ENCODE measurements at regions not wholly inside any gene's neighbourhood (a gene's known extent, or its start where the extent isn't known, plus 50 kb on each side); places are given as distances from the start of the nearest gene placed in this dataset.

DNA sequence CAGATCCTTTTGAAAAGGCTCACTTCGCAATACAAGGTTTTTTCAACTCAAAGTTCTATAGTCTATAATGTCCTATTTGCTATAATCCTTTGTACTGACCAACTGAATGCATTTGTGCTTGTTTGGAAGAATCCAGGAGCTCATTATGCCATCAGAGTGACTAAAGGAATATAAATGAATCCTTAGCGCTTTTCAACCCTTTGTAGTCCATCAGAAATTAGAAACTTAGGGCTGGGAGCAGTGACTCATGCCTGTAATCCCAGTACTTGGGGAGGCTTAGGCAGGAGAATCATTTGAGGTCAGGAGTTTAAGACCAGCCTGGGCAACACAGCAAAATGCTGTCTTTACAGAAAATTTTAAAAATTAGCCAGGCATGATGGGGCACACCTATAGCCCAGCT is 330.2 kb upstream of the CHAC2 start:
- DNase-seq (ENCODE audit: low spot score) (no peak), ATAC-seq (no peak)
- no peak overlapping the region for H3K4me2 ChIP-seq
- peaks cover 9% of the 10 kb centered on the region for H3K9me2 ChIP-seq (ENCODE audit: insufficient read depth)
- H3K4me3 ChIP-seq = no peak overlapping the region
- no peaks in the 10 kb centered on the region for H3K36me3 ChIP-seq (ENCODE audit: insufficient read depth)
- H2AFZ ChIP-seq = no peak overlapping the region
- H3K4me1 ChIP-seq (ENCODE audit: insufficient read depth) = peaks cover 37% of the 10 kb centered on the region
- no peaks in the 10 kb centered on the region for H4K20me1 ChIP-seq (replicated peaks; ENCODE audit: insufficient read depth)
- H3K4me3 Mint-ChIP-seq = no peak overlapping the region
- H3K36me3 Mint-ChIP-seq (ENCODE audit: low read depth) = no peaks in the 10 kb centered on the region
- no peaks in the 10 kb centered on the region for H3K79me2 ChIP-seq (replicated peaks; ENCODE audit: insufficient read depth)
- TF ChIP-seq, protein P1, sequence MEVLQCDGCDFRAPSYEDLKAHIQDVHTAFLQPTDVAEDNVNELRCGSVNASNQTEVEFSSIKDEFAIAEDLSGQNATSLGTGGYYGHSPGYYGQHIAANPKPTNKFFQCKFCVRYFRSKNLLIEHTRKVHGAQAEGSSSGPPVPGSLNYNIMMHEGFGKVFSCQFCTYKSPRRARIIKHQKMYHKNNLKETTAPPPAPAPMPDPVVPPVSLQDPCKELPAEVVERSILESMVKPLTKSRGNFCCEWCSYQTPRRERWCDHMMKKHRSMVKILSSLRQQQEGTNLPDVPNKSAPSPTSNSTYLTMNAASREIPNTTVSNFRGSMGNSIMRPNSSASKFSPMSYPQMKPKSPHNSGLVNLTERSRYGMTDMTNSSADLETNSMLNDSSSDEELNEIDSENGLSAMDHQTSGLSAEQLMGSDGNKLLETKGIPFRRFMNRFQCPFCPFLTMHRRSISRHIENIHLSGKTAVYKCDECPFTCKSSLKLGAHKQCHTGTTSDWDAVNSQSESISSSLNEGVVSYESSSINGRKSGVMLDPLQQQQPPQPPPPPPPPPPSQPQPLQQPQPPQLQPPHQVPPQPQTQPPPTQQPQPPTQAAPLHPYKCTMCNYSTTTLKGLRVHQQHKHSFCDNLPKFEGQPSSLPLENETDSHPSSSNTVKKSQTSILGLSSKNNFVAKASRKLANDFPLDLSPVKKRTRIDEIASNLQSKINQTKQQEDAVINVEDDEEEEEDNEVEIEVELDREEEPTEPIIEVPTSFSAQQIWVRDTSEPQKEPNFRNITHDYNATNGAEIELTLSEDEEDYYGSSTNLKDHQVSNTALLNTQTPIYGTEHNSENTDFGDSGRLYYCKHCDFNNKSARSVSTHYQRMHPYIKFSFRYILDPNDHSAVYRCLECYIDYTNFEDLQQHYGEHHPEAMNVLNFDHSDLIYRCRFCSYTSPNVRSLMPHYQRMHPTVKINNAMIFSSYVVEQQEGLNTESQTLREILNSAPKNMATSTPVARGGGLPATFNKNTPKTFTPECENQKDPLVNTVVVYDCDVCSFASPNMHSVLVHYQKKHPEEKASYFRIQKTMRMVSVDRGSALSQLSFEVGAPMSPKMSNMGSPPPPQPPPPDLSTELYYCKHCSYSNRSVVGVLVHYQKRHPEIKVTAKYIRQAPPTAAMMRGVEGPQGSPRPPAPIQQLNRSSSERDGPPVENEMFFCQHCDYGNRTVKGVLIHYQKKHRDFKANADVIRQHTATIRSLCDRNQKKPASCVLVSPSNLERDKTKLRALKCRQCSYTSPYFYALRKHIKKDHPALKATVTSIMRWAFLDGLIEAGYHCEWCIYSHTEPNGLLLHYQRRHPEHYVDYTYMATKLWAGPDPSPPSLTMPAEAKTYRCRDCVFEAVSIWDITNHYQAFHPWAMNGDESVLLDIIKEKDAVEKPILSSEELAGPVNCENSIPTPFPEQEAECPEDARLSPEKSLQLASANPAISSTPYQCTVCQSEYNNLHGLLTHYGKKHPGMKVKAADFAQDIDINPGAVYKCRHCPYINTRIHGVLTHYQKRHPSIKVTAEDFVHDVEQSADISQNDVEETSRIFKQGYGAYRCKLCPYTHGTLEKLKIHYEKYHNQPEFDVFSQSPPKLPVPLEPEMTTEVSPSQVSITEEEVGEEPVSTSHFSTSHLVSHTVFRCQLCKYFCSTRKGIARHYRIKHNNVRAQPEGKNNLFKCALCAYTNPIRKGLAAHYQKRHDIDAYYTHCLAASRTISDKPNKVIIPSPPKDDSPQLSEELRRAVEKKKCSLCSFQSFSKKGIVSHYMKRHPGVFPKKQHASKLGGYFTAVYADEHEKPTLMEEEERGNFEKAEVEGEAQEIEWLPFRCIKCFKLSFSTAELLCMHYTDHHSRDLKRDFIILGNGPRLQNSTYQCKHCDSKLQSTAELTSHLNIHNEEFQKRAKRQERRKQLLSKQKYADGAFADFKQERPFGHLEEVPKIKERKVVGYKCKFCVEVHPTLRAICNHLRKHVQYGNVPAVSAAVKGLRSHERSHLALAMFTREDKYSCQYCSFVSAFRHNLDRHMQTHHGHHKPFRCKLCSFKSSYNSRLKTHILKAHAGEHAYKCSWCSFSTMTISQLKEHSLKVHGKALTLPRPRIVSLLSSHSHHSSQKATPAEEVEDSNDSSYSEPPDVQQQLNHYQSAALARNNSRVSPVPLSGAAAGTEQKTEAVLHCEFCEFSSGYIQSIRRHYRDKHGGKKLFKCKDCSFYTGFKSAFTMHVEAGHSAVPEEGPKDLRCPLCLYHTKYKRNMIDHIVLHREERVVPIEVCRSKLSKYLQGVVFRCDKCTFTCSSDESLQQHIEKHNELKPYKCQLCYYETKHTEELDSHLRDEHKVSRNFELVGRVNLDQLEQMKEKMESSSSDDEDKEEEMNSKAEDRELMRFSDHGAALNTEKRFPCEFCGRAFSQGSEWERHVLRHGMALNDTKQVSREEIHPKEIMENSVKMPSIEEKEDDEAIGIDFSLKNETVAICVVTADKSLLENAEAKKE (CRISPR knock-in tag; IDR thresholded peaks at IDR 0.05) = no peak
- no peak for TF ChIP-seq POLR2AphosphoS5 (IDR thresholded peaks at IDR 0.05; ENCODE audit: low read depth)
- TF ChIP-seq EZH2phosphoT487 (IDR thresholded peaks at IDR 0.05; ENCODE audit: unreplicated experiment) = no peak
- TF ChIP-seq, protein P2, sequence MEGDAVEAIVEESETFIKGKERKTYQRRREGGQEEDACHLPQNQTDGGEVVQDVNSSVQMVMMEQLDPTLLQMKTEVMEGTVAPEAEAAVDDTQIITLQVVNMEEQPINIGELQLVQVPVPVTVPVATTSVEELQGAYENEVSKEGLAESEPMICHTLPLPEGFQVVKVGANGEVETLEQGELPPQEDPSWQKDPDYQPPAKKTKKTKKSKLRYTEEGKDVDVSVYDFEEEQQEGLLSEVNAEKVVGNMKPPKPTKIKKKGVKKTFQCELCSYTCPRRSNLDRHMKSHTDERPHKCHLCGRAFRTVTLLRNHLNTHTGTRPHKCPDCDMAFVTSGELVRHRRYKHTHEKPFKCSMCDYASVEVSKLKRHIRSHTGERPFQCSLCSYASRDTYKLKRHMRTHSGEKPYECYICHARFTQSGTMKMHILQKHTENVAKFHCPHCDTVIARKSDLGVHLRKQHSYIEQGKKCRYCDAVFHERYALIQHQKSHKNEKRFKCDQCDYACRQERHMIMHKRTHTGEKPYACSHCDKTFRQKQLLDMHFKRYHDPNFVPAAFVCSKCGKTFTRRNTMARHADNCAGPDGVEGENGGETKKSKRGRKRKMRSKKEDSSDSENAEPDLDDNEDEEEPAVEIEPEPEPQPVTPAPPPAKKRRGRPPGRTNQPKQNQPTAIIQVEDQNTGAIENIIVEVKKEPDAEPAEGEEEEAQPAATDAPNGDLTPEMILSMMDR (conservative IDR thresholded peaks at IDR 0.05; ENCODE audit: low read depth in 2 of 2) = no peak
- TF ChIP-seq, protein P3, sequence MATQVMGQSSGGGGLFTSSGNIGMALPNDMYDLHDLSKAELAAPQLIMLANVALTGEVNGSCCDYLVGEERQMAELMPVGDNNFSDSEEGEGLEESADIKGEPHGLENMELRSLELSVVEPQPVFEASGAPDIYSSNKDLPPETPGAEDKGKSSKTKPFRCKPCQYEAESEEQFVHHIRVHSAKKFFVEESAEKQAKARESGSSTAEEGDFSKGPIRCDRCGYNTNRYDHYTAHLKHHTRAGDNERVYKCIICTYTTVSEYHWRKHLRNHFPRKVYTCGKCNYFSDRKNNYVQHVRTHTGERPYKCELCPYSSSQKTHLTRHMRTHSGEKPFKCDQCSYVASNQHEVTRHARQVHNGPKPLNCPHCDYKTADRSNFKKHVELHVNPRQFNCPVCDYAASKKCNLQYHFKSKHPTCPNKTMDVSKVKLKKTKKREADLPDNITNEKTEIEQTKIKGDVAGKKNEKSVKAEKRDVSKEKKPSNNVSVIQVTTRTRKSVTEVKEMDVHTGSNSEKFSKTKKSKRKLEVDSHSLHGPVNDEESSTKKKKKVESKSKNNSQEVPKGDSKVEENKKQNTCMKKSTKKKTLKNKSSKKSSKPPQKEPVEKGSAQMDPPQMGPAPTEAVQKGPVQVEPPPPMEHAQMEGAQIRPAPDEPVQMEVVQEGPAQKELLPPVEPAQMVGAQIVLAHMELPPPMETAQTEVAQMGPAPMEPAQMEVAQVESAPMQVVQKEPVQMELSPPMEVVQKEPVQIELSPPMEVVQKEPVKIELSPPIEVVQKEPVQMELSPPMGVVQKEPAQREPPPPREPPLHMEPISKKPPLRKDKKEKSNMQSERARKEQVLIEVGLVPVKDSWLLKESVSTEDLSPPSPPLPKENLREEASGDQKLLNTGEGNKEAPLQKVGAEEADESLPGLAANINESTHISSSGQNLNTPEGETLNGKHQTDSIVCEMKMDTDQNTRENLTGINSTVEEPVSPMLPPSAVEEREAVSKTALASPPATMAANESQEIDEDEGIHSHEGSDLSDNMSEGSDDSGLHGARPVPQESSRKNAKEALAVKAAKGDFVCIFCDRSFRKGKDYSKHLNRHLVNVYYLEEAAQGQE (IDR thresholded peaks at IDR 0.05; ENCODE audit: unreplicated experiment) = no peak
- no peak for TF ChIP-seq NANOG (IDR thresholded peaks at IDR 0.05; ENCODE audit: borderline replicate concordance)
- no peak for TF ChIP-seq EZH2 (IDR thresholded peaks at IDR 0.05; ENCODE audit: low read depth, unreplicated experiment)
- TF ChIP-seq JUNB (IDR thresholded peaks at IDR 0.05; ENCODE audit: unreplicated experiment) = no peak
- H3K27ac Mint-ChIP-seq = no peak overlapping the region
- H3K9me3 Mint-ChIP-seq = no peaks in the 10 kb centered on the region
- no peaks in the 10 kb centered on the region for H3K27me3 ChIP-seq (ENCODE audit: insufficient read depth)
- H3K27ac ChIP-seq (ENCODE audit: low read depth) = no peak overlapping the region
- H3K4me1 Mint-ChIP-seq = peaks cover 39% of the 10 kb centered on the region
- peaks cover 5% of the 10 kb centered on the region for H3F3A ChIP-seq (replicated peaks; ENCODE audit: low read depth)
- no peaks in the 10 kb centered on the region for H3K27me3 Mint-ChIP-seq (ENCODE audit: insufficient read depth, low read depth, poor library complexity)

Measured in GM23338 (cell line).